Loucy (cell line): ENCODE measurements at regions not wholly inside any gene's neighbourhood (a gene's known extent, or its start where the extent isn't known, plus 50 kb on each side); places are given as distances from the start of the nearest gene placed in this dataset.

Source experiments
- H2AFZ ChIP-seq: fragments of 200-600 bp; sonication (generic); 2 replicates; pipeline ENCODE4 v1.6.0; 2016; ENCODE audit warnings: antibody characterized with exemption, mild to moderate bottlenecking, low read length, moderate library complexity
- H3F3A ChIP-seq: fragments of 200-600 bp; 2 replicates; pipeline ENCODE4 v1.6.0; 2016; ENCODE audit warnings: antibody characterized with exemption, low read depth, mild to moderate bottlenecking
- H3K27me3 ChIP-seq: fragments of 200-600 bp; sonication (generic); 2 replicates; pipeline ENCODE4 v1.6.1; 2014; ENCODE audit warnings: low read length, mild to moderate bottlenecking; ENCODE audit not compliant: insufficient read depth, poor library complexity, severe bottlenecking
- H3K36me3 ChIP-seq: fragments of 200-600 bp; sonication (generic); 2 replicates; pipeline ENCODE4 v1.6.1; 2016; ENCODE audit warnings: low read length; ENCODE audit not compliant: insufficient read depth
- H3K4me1 ChIP-seq: fragments of 200-600 bp; sonication (generic); 2 replicates; pipeline ENCODE4 v1.5.1; 2014; ENCODE audit warnings: low read length, mild to moderate bottlenecking; ENCODE audit not compliant: insufficient read depth, poor library complexity, severe bottlenecking
- H3K4me2 ChIP-seq: fragments of 200-600 bp; sonication (generic); 2 replicates; pipeline ENCODE4 v1.6.0; 2014; ENCODE audit warnings: antibody characterized with exemption, low read length, low read depth, mild to moderate bottlenecking; ENCODE audit not compliant: poor library complexity, severe bottlenecking
- H3K4me3 ChIP-seq: fragments of 200-600 bp; sonication (generic); 2 replicates; pipeline ENCODE4 v1.5.1; 2014; ENCODE audit warnings: low read length, mild to moderate bottlenecking, mixed read lengths; ENCODE audit not compliant: poor library complexity, severe bottlenecking
- H3K79me2 ChIP-seq: fragments of 200-600 bp; sonication (generic); 2 replicates; pipeline ENCODE4 v1.6.1; 2014; ENCODE audit warnings: low read length; ENCODE audit not compliant: insufficient read depth
- H3K9ac ChIP-seq: fragments of 200-600 bp; sonication (generic); 2 replicates; pipeline ENCODE4 v1.6.0; 2014; ENCODE audit warnings: mild to moderate bottlenecking, low read depth, low read length, moderate library complexity; ENCODE audit not compliant: poor library complexity, severe bottlenecking
- H3K9me2 ChIP-seq: fragments of 200-600 bp; sonication (generic); replicated peaks from 2 replicates; pipeline ENCODE4 v1.6.1; 2016; ENCODE audit warnings: low read depth, low read length, mixed read lengths
- H3K9me3 ChIP-seq: fragments of 200-600 bp; sonication (generic); 2 replicates; pipeline ENCODE4 v1.6.1; 2014; ENCODE audit warnings: mild to moderate bottlenecking, antibody characterized with exemption, low read length, low read depth; ENCODE audit not compliant: insufficient read depth
- H4K20me1 ChIP-seq: fragments of 200-600 bp; sonication (generic); 2 replicates; pipeline ENCODE4 v1.6.0; 2014; ENCODE audit warnings: antibody characterized with exemption, low read length, mild to moderate bottlenecking; ENCODE audit not compliant: insufficient read depth, poor library complexity, severe bottlenecking
- EZH2phosphoT487 ChIP-seq: fragments of 200-600 bp; IDR thresholded peaks from 2 replicates; pipeline ENCODE4 v1.6.1; 2018; ENCODE audit warnings: antibody characterized with exemption, mild to moderate bottlenecking, moderate library complexity, borderline replicate concordance
- TF ChIP-seq, protein P1 (sequence below): fragments of 200-600 bp; sonication (generic); conservative IDR thresholded peaks from 2 replicates; pipeline ENCODE4 v1.5.1; 2014; ENCODE audit warnings: mild to moderate bottlenecking, antibody characterized with exemption, low read length

DNA sequence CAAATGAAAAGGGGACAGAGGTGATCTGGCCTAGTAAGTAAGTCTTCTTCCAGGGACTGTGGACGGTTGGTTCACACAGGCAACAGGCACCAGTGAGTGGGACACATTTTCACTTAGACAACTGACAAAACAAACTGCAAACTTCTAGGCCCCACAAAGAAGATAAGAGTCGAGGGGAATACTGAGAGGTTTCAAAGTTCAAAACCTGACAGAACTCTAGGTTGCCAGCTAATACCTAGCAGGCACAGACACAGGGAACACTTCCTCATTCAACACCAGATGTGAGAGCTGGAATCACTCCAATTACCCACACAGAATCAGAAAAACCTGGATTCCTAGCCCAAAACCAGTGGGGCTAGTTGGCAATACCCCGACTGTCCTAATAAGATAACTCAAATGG, 621.7 kb downstream of the ZPLD1 start:
- Histone ChIP-seq H3K79me2 (no peaks in the 10 kb centered on the region), H3K36me3 (no peaks in the 10 kb centered on the region), H3K9me2 (no peaks in the 10 kb centered on the region), H3K4me2 (no peak overlapping the region), H3F3A (no peaks in the 10 kb centered on the region), H3K4me3 (no peak overlapping the region), H3K9me3 (no peaks in the 10 kb centered on the region), H3K27me3 (no peaks in the 10 kb centered on the region), H2AFZ (peak overlapping the region; percentile 39), H4K20me1 (no peaks in the 10 kb centered on the region), H3K4me1 (peaks cover 14% of the 10 kb centered on the region), H3K9ac (no peak overlapping the region)
- no peak for TF ChIP-seq EZH2phosphoT487
- TF ChIP-seq, protein P1, sequence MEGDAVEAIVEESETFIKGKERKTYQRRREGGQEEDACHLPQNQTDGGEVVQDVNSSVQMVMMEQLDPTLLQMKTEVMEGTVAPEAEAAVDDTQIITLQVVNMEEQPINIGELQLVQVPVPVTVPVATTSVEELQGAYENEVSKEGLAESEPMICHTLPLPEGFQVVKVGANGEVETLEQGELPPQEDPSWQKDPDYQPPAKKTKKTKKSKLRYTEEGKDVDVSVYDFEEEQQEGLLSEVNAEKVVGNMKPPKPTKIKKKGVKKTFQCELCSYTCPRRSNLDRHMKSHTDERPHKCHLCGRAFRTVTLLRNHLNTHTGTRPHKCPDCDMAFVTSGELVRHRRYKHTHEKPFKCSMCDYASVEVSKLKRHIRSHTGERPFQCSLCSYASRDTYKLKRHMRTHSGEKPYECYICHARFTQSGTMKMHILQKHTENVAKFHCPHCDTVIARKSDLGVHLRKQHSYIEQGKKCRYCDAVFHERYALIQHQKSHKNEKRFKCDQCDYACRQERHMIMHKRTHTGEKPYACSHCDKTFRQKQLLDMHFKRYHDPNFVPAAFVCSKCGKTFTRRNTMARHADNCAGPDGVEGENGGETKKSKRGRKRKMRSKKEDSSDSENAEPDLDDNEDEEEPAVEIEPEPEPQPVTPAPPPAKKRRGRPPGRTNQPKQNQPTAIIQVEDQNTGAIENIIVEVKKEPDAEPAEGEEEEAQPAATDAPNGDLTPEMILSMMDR = no peak

- Histone ChIP-seq H4K20me1 (no peaks in the 10 kb centered on the region), H3K27me3 (no peaks in the 10 kb centered on the region), H3K36me3 (no peaks in the 10 kb centered on the region), H3K4me3 (no peak overlapping the region), H3K9me3 (no peaks in the 10 kb centered on the region), H3F3A (no peaks in the 10 kb centered on the region), H3K4me2 (peak overlapping the region; percentile 36), H2AFZ (peak overlapping the region; percentile 54), H3K9ac (no peak overlapping the region), H3K79me2 (no peaks in the 10 kb centered on the region), H3K9me2 (no peaks in the 10 kb centered on the region), H3K4me1 (peaks cover 14% of the 10 kb centered on the region)
- TF ChIP-seq EZH2phosphoT487 = no peak
- TF ChIP-seq, protein P1 = peak; percentile 23; the same call in 1 of the 2 replicates
These were observed 622.2 kb downstream of the ZPLD1 start for GRCh38 chr3:103057003-103057402.

GRCh38 chr3:103057487-103057886, 622.7 kb downstream of the ZPLD1 start:
- H3K9me2 ChIP-seq = no peaks in the 10 kb centered on the region
- H3K4me2 ChIP-seq = peak overlapping the region; percentile 36
- H3K79me2 ChIP-seq = no peaks in the 10 kb centered on the region
- TF ChIP-seq, protein P1 = no peak
- no peak for TF ChIP-seq EZH2phosphoT487
- H4K20me1 ChIP-seq = no peaks in the 10 kb centered on the region
- no peaks in the 10 kb centered on the region for H3K36me3 ChIP-seq
- peaks cover 14% of the 10 kb centered on the region for H3K4me1 ChIP-seq
- H3K9ac ChIP-seq = no peak overlapping the region
- H3K9me3 ChIP-seq = no peaks in the 10 kb centered on the region
- no peak overlapping the region for H3K4me3 ChIP-seq
- H2AFZ ChIP-seq = peak overlapping the region; percentile 54; the same call in 1 of the 2 replicates
- H3K27me3 ChIP-seq = no peaks in the 10 kb centered on the region
- no peaks in the 10 kb centered on the region for H3F3A ChIP-seq
